ENCODE measurements at regions not wholly inside any gene's neighbourhood (a gene's known extent, or its start where the extent isn't known, plus 50 kb on each side); places are given as distances from the start of the nearest gene placed in this dataset.
"Not testable (repeated sequence)": the region's sequence is repeated elsewhere in the genome, so short reads cannot be mapped to it uniquely, and the experiment has no call there.

GRCh38 chr9:107827304-107827703, 337.7 kb upstream of the KLF4 start:
- Histone ChIP-seq H3K9me2 (replicated peaks; ENCODE audit: insufficient read depth) (no peaks in the 10 kb centered on the region), H2AFZ (no peak overlapping the region), H3K9me3 (ENCODE audit: low read depth) (no peaks in the 10 kb centered on the region), H3K4me2 (no peak overlapping the region), H4K20me1 (ENCODE audit: insufficient read depth, poor library complexity, severe bottlenecking) (no peaks in the 10 kb centered on the region), H3K27me3 (peaks cover 19% of the 10 kb centered on the region), H3K36me3 (replicated peaks; ENCODE audit: insufficient read depth, low read depth) (no peaks in the 10 kb centered on the region), H3K4me3 (no peak overlapping the region), H3K4me1 (ENCODE audit: insufficient read depth) (no peaks in the 10 kb centered on the region), H3K27ac (no peak overlapping the region), H3K79me2 (no peaks in the 10 kb centered on the region)
- TF ChIP-seq CTCF (IDR thresholded peaks at IDR 0.05; ENCODE audit: poor library complexity) (no peak), EZH2 (IDR thresholded peaks at IDR 0.05; ENCODE audit: borderline replicate concordance) (no peak), EZH2phosphoT487 (IDR thresholded peaks at IDR 0.05; ENCODE audit: low read depth, severe bottlenecking, unreplicated experiment) (no peak)
- no peak for DNase-seq (ENCODE audit: low spot score)
- WGBS (ENCODE audit: low lambda C conversion rate, missing lambda C conversion rate) = 85% methylated on average over 2 of the region's 2 CpGs

GRCh38 chr9:107826688-107826983, 337.1 kb upstream of the KLF4 start:
- H3K36me3 ChIP-seq (replicated peaks; ENCODE audit: insufficient read depth, low read depth); H4K20me1 ChIP-seq (ENCODE audit: insufficient read depth, poor library complexity, severe bottlenecking); H2AFZ ChIP-seq; H3K4me1 ChIP-seq (ENCODE audit: insufficient read depth); H3K9me3 ChIP-seq (ENCODE audit: low read depth); H3K9me2 ChIP-seq (replicated peaks; ENCODE audit: insufficient read depth); H3K4me3 ChIP-seq; H3K27ac ChIP-seq; H3K4me2 ChIP-seq; DNase-seq (ENCODE audit: low spot score); H3K79me2 ChIP-seq: not testable (repeated sequence)
- H3K27me3 ChIP-seq = peaks cover 19% of the 10 kb centered on the region
- 100% methylated on average over 7 of the region's 7 CpGs for WGBS (ENCODE audit: low lambda C conversion rate, missing lambda C conversion rate)

DNA sequence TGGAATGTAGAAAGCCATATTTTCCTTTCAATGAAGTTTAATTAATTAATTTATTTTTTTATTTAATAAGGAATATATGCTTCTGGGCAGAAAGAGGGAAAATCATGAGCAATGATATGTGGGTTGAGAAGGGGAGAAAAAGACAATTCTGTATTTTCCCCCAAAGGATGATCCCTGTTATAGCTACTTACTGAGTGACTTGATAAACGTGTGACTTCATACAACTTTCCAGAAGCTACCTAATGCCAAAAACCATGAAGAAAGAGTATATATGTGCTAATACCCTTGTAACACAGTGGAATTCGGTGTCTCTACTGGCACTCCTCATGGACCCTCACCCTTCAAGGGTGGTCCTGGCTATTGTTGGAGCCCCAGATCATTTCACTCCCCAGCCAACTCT, 335.0 kb upstream of the KLF4 start:
- no peak for DNase-seq (ENCODE audit: low spot score)

More for the DNA sequence above, 335.0 kb upstream of the KLF4 start:
- H3K79me2 ChIP-seq = no peaks in the 10 kb centered on the region
- WGBS (ENCODE audit: low lambda C conversion rate, missing lambda C conversion rate) = 89% methylated on average over 2 of the region's 2 CpGs
- peaks cover 15% of the 10 kb centered on the region for H3K27me3 ChIP-seq
- no peaks in the 10 kb centered on the region for H3K9me2 ChIP-seq (replicated peaks; ENCODE audit: insufficient read depth)
- H4K20me1 ChIP-seq (ENCODE audit: insufficient read depth, poor library complexity, severe bottlenecking) = no peaks in the 10 kb centered on the region
- H3K36me3 ChIP-seq (replicated peaks; ENCODE audit: insufficient read depth, low read depth) = no peaks in the 10 kb centered on the region
- H3K4me1 ChIP-seq (ENCODE audit: insufficient read depth) = peaks cover 6% of the 10 kb centered on the region
- H3K9me3 ChIP-seq (ENCODE audit: low read depth) = no peaks in the 10 kb centered on the region
- no peak overlapping the region for H3K4me3 ChIP-seq
- H3K27ac ChIP-seq = no peak overlapping the region
- no peak overlapping the region for H2AFZ ChIP-seq
- no peak overlapping the region for H3K4me2 ChIP-seq
- TF ChIP-seq CTCF (IDR thresholded peaks at IDR 0.05; ENCODE audit: poor library complexity) (no peak), EZH2phosphoT487 (IDR thresholded peaks at IDR 0.05; ENCODE audit: low read depth, severe bottlenecking, unreplicated experiment) (no peak), EZH2 (IDR thresholded peaks at IDR 0.05; ENCODE audit: borderline replicate concordance) (no peak)
